HL-60/S4 treated with retinoic acid at 250 ng/mL for 4 days and 3 days (cell line): ENCODE measurements at regions not wholly inside any gene's neighbourhood (a gene's known extent, or its start where the extent isn't known, plus 50 kb on each side); places are given as distances from the start of the nearest gene placed in this dataset.
"Not testable (repeated sequence)": the region's sequence is repeated elsewhere in the genome, so short reads cannot be mapped to it uniquely, and the experiment has no call there.

ENCODE experiments used
- in situ Hi-C: fragments of 300-500 bp; cut with MboI; formaldehyde crosslinking; loops from 2 replicates; pipeline ENCODE4 v1.7.0; 2022; ENCODE audit warnings: low sequenced_read_pairs

DNA sequence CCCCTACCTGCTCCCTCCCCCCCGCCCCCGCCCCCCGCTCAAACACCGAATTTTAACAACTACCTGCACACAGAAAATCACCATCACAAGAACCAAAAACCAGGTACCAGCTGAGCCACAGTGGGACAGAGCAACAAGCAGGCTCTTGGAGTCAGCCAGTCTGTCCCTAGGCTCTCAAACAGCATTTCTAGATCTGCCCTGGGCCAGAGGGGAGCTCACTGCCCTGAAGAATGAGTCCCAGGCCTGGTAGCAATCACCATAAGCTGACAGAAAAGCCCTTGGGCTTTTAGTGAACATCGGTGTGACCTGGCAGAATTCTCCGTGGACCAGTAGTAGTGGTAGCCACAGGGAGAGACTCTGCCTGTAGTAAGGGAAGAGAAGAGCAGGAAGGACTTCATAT, 58.3 kb downstream of the C11orf87 start:
- in situ Hi-C loops = no loop called here

DNA sequence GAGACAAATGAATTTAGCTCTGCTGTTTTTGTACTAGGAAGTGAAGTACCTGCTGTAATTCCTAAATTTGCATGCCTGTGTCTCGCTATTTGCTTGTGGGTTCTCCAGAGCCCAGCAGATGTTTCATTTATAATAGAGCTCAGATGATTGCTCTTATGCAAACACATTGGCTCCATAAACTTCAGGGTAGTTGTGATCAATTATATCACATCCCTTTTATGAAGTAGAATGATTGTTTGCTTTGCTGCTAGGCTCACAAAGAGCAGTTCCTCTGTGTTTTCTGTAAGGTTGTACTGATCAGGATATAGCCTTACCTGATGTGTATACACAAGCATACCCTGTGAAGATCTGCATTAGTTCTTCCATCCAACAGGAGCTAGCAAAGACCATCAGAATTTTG, 64.1 kb downstream of the C11orf87 start:
- in situ Hi-C loops = no loop called here

DNA sequence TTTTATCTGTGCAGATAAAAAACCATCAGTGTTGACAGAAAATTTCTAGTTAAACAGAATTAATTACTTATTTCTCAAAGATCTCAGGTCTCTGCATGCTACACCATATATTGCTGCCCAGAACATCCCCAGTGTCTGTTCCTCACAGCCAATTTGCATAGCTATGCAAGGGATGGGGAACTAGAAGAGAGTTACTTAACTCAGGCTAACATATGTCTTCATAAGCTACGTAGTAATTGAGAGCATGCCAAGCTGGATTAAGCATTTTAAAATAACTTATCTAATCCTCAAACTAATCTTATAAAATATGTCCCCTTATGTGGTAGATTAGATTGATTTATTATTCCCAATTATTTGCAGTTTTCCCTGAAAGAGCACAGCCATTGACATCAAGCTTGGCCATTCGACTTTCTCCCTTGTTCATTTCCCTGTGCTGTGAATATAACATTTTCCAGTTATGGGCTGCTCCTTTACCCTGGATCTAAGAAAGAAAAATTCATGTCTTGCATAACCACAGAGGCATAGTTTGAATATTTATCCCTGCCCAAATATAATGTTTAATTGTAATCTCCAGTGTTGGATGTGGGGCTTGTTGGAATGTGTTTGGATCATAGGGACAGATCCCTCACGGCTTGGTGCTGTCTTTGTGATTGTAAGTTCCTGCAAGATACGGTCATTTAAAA, 69.1 kb downstream of the C11orf87 start:
- in situ Hi-C loops = no loop called here

DNA sequence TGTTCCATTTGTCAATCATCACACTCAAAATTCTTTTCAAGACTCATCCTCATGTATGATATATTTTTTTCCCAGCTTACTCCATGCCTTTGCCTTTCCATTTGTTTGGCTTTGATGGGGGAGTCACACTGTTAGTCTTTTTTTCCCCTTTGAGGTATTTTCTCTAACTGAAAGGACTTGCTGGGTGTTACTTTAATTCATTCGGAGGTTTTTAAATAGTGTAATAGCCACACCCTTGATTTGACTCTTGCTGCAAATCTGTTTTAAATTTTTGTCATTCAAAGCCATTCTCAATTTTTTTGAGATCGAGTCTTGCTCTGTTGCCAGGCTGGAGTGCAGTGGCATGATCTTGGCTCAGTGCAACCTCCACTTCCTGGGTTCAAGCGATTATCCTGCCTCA, 84.1 kb downstream of the C11orf87 start:
- in situ Hi-C loops = no loop called here

DNA sequence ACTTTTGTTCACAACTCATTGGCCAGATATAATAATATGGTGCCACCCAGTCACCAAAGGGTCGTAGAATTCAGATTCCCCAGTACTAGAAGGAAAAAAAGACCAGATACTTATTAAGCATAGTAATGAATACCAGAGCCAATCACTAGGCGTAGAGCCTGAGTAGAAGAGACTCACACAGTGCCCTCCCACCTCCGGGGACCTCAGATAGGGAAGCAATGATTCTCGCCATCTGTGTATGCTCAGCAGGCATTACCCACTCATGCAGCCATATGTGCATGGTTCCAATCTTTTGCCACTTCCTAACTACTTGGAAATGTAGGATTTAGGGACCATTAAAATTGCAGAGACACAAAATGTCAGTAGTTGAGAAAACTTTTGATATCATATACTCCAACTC, 85.3 kb downstream of the C11orf87 start:
- in situ Hi-C loops = no loop called here

DNA sequence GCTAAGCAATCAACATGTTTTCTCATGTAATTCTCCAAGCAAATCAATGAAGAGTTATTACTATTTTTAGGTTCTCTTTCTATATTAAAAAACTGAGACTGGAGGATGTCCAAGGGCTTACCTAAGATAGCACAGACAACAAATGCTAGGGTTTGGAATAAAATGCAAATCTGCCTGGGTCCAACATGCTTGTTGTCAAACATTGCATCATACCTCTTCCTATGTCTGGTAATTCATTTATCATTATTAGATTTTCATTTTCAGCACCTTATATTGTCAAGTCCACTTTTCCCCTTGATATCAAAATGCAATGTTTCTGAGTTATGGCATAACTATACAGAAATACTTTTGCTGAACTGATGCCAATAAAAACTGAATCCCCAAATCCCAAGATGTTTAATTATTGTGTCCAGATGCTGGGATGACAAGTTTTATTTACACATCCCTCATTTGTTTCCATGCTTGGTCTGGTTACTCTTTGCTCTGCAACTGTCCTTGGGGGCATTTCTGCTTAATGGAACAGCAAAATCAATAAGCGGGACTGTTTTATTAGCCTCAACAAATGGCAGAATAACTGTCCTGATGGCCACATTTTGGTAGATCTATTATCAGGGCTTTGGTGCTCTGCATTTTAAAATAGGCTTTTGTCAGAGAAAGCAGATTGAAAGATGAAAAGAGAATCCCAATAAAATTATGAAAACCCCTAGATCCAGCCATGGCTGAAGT, 86.0 kb downstream of the C11orf87 start:
- in situ Hi-C loops = no loop called here

DNA sequence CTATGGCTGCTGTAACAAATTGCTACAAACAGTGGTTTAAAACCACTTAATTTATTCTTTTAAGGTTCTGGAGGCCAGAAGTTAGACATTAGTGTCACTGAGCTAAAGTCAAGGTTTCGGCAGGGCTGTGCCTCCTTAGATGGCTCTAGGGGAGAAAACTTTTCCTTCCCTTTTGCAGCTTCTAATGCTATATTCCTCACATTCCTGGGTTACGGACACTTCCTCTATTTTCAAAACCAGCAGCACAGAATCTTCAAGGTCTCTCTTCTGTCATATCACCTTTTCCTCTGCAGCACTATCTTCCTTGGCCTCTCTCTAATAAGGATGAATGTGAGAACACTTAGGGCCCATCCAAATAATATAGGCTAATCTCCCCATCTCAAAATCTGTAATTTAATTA, 87.0 kb downstream of the C11orf87 start:
- in situ Hi-C loops = no loop called here

DNA sequence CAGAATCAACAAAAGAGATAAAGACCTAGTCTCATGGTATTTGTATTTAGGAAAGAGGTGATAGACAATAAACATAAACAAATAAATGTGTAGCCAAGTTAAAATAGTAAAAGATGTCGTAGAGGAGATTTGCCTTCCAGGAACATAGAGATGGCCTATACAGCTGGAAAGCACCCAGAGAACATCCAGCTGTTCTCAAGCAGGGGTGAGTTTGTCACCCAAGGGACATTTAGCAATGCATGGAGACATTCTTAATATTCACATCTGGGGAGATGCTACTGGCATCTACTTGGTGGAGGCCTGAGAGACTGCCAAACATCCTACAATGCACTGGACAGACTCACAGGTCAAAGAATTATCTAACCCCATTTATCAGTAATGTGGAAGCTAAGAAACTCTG, 88.3 kb downstream of the C11orf87 start:
- in situ Hi-C loops = no loop called here

DNA sequence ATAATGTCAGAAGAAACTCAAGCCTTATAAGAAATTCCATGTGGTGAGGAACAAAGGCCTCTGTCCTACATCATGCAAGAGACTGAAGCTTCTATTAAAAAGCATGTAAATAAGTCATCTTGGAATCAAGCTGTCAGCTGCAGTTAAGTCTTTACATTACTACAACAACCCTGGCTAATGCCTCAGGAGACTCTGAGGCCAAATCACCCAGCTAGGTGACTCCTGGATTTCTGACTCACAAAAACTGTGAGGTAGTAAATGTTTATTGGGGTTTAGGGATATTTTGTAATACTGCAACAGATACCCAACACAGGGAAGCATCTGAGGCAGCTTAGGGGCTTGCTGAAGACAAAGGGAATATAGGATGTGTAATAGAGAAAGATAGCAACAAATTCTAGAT, 89.6 kb downstream of the C11orf87 start:
- in situ Hi-C loops = no loop called here

DNA sequence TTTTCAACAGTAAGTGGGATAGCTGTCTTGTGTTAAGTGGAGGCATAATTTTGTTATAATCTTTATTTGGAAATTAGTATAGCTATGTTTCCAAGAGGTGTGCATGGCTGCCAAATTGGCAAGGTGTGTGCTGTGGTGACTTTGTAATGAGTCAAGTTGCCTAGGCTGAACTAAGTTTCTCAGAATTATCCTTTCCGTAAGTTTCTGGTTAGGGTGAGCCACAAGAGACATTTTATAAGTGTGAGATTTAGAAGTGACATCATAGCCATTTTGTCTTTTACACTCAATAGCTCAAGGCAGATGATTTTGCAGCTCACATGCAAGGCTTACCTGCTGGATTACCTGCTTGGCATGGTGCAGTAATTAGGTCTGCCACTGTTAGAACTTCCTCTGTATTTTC, 90.3 kb downstream of the C11orf87 start:
- in situ Hi-C loops = no loop called here

DNA sequence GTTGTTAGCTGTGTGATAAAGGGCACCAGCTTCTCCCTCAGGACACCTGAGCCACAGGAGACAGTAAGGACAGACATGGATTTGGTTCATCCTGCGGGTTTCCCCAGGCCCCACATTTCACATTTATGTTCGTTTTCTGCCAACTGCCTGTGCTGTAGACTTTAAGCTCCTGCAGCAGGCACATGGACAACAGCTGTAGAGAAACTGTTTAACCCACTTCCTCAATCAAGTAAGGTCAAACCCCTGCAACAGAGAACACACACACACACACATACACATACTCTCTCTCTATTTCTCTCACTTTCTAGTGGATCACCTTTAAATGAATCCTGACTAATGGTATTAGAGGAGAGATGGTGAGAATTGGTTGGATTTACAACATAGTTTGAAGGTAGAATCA, 90.7 kb downstream of the C11orf87 start:
- in situ Hi-C loops = no loop called here

DNA sequence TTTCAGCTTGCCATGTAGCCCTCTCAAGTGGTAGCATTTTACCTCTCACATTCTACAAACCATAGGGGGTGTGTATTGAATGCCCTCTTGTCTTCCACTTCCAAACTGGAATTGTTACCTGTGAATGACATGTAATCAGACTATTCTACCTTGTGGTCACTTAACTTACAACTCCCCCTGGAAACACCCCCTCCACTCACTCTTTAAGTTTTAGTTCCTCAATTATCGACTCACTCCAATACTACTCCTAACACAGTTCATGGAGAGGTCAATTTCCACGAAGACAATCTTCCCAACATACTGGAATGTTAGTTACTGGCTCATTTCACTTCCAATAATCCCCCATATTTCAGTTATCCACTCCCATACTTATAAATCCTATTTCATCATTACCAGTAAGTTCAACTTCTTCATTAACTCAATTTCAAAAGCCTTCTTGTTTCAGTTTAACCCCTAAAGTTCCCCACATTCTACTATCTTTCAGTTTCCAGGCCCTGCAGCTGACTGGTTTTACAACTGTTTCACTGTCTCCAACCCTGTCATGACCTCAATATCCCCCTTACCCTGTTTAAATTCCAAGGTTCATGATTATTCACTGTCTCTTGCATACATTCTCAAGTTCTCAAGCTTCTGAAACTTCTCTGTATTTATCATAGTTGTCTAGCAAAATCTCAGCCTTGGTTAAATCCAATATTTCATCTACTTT, 92.5 kb downstream of the C11orf87 start:
- in situ Hi-C loops = no loop called here

DNA sequence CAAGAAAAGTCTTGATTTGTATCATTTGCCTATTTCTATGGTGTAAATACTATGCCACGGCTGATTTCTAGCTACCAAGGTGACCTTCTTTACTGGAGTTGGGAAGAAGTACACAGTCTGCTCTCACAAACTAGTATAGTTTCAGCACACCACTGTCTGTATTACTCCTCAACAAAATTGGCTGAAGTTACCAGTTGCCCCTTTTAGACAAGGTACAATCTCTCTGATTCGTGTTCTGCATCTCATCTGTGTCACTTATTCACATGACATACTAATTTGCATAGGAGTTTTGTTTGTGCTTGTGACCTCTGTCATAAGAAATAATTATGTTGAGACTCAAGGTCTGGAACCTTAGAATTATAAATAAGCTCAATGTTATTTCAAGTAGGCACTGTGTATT, 97.3 kb downstream of the C11orf87 start:
- in situ Hi-C loops = no loop called here

DNA sequence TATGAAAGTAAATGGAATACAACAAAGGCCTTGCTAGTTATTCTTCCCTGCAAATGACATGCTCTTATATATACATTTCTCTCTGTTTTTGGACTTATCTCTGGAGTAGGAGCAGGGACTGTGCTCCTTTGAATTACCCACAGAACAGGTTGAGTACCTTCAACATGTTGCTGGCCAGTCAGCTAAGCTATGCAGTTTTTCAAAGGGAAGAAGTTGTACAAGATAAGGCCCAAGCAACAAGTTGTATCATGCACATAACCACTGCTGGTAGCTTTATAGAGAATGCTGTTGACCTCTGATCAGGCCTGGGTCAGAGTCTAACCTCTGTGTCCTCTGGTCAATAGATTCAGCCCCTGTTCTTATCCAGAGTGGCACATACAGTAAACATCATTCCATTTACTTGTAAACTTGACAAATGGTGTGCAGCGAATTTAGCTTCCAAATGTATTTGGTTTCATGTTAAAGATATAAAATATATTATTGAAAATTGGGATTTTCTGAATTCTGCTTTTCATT, 99.6 kb downstream of the C11orf87 start:
- in situ Hi-C loops = no loop called here

DNA sequence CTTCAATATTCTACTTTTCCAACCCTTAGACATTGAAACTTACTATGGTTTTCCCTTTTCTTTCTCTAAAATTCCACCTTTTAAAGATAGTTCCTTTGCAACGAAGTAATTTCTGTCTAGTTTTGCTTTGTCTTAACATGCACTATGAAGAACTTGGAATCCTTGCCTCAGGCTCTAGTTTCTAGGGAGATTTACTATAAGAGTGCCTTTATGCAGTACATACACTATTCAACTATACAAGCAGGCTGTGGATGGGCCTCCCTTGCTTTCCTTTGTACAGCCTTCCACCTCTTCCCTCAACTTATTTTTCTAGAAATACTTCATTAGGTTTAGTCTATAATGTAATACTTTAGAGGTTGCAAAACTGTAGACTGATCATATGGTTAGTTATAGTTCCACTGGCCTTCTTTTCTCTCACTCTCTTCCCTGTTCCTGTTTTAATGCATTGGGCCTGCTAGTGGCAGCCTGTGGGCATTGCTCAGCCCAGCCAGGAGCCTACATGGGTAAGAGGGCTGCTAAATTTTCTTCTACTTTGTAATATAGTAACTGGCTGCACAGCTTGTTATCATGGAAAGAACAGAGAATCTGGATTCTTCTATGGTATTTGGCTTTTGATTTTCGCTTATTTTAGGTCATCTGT, 100.2 kb downstream of the C11orf87 start:
- in situ Hi-C loops = no loop called here

DNA sequence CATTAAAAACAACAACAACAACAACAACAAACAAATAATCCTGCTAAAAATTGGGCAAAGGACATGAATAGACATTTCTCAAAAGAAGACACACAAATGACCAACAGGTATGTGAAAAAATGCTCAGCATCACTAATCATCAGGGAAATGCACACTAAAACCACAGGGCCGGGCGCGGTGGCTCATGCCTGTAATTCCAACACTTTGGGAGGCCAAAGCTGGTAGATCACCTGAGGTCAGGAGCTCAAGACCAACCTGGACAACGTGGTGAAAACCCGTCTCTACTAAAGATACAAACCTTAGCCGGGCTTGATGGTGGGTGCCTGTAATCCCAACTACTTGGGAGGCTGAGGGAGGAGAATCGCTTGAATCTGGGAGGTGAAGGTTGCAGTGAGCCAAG, 103.6 kb downstream of the C11orf87 start:
- in situ Hi-C loops = not testable (repeated sequence)

DNA sequence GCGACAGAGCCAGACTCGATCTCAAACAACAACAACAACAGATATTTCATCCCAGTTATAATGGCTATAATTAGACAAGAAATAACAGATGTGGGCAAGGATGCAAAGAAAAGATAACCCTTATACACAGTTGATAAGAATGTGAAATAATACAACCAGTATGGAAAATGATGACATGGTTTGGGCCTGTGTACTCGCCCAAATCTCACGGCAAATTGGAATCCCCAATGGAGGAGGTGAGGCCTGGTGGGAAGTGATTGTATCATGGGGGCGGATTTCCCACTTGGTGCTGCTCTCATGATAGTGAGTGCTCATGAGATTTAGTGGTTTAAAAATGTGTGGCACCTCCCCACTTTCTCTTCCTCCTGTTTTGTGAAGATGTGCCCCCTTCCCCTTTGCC, 104.1 kb downstream of the C11orf87 start:
- in situ Hi-C loops = no loop called here

DNA sequence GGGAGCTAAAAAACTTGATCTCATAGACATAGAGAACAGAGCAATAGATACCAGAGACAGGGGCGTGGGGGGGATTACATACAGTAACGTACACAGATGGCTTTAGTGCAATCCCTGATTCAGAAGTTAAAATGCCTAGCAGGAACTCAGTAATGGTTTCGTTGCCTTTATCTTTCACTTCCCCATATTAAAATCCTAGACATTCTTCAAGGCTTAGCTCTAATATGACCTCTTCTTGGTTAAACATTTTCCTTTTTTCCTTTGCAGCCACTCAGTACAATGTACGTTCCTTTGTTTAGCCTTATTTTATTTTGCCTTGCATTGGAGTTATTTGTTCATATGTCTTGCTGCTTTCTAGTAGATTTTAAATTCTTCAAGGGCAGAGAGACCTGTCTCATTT, 104.9 kb downstream of the C11orf87 start:
- in situ Hi-C loops = no loop called here

DNA sequence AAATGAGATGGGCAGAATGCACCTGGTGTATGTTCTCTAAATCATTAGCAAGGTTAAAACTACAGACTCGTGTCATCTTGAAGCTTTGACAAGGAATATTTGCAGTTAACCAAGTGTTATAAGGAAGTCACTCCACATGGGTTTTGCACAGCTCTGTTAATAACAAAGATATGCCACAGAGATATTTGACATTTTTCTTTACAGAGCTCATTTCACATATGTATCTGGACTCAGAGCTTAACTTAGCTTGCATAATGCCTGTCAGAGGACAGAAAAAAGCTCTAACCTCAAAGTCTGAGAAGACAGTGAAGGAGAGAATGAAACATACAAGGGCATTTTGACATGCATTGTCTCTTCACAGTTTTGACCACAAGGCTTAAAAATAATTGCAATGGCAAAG, 105.5 kb downstream of the C11orf87 start:
- in situ Hi-C loops = no loop called here

DNA sequence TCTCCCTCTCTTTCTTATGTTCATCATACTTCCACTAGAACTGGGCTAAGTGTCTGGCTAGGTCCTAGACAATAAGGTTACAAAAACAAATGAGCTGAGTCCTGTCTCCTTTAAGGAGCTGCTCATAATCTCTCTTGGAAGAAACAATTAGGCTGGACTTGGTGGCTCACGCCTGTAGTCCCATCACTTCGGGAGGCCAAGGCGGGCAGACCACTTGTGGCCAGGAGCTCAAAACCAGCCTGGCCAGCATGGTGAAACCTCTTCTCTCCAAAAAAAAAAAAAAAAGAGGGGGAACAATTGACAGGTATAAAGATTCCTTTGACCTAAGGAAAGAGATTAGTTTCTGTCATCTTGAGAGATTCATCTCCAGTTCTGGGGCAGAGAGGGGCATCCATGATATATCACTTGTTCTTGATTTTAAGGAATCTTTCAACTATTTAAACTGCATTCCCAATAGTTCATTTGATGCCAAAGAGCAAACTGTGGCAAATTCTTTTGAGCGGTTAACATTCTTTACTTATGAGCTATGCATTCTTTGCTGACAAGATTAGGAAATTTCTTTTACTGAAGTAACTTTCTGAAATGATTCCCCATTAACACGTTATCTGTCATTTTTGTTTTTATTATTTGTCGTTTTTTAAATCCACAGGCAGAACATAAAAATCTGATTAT, 125.5 kb downstream of the C11orf87 start:
- in situ Hi-C loops = no loop called here

DNA sequence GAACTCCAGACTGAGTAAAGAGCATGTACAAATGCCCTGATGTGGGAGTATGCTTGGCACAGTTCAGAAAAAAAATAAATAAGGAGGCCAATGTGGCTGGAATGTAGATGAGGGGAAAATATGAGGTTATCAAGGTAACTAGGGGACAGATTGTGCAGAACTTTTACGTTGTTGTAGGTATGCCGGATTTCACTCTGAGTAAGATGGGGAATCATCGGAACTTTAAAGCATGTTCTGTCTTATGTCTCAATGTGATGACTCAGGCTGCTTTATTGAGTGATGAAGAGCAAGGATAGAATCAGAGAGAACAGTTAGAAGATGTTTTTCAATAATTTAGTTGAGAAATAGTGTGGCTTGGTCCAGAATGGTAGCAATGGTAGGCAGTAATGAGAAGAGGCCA, 130.4 kb downstream of the C11orf87 start:
- in situ Hi-C loops = no loop called here
